ENCODE measurements at regions not wholly inside any gene's neighbourhood (a gene's known extent, or its start where the extent isn't known, plus 50 kb on each side); places are given as distances from the start of the nearest gene placed in this dataset.
A peak's percentile ranks its signal among the peaks of the same experiment; 100 is the strongest.

GRCh38 chr16:86709103-86709502 is 130.8 kb downstream of the FOXL1 start:
- DNase-seq (ENCODE audit: low read depth in 4 of 6, low spot score in 6 of 6): no peak
- Histone ChIP-seq H3K27ac (ENCODE audit: low read depth, low read length) (no peak overlapping the region), H3K9me3 (ENCODE audit: control insufficient read depth, insufficient read depth, low read length) (no peaks in the 10 kb centered on the region), H3K27me3 (ENCODE audit: control insufficient read depth, insufficient read depth, low read length) (peaks cover 4% of the 10 kb centered on the region), H3K4me3 (ENCODE audit: low read depth, low read length) (no peak overlapping the region), H3K36me3 (ENCODE audit: control insufficient read depth, insufficient read depth, low read length) (no peaks in the 10 kb centered on the region), H3K4me1 (ENCODE audit: control insufficient read depth, insufficient read depth, low read length) (peaks cover 11% of the 10 kb centered on the region)
- WGBS (ENCODE audit: insufficient coverage): 95% methylated on average over 3 of the region's 3 CpGs

DNA sequence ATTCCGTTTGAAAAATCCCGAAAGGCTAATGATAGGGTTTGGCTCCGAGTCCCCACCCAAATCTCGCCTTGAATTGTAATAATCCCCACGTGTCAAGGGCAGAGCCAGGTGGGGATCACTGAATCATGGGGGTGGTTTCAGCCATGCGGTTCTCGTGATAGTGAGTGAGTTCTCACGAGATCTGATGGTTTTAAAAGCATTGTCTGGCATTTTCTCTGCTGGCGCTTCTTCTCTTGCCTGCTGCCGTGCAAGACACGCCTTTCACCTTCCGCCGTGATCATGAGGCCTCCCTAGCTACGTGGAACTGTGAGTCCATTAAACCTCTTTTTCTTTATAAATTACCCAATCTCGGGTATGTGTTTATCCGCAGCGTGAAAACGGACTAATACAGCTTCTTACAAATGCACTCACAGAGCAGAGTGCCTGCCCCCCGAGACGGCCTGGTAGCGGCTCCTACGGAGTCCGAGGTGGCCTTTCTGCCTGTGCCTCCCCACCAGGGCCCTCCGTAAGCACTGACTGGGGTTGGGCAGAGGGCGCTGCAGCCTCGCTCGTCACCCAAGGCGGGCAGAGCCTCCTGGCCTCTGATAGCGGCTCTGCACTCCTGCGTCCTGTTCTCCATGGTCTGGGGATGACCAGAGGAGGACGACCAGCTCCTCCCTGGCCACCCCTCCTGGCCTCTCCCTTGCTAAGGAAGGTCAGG is 131.7 kb downstream of the FOXL1 start:
- no peak overlapping the region for H3K4me3 ChIP-seq (ENCODE audit: low read depth, low read length)
- 89% methylated on average over 26 of the region's 31 CpGs for WGBS (ENCODE audit: insufficient coverage)
- no peak overlapping the region for H3K27ac ChIP-seq (ENCODE audit: low read depth, low read length)
- peaks cover 4% of the 10 kb centered on the region for H3K27me3 ChIP-seq (ENCODE audit: control insufficient read depth, insufficient read depth, low read length)
- H3K4me1 ChIP-seq (ENCODE audit: control insufficient read depth, insufficient read depth, low read length): peaks cover 11% of the 10 kb centered on the region
- no peaks in the 10 kb centered on the region for H3K36me3 ChIP-seq (ENCODE audit: control insufficient read depth, insufficient read depth, low read length)
- no peaks in the 10 kb centered on the region for H3K9me3 ChIP-seq (ENCODE audit: control insufficient read depth, insufficient read depth, low read length)
- no peak for DNase-seq (ENCODE audit: low read depth in 4 of 6, low spot score in 6 of 6)

DNA sequence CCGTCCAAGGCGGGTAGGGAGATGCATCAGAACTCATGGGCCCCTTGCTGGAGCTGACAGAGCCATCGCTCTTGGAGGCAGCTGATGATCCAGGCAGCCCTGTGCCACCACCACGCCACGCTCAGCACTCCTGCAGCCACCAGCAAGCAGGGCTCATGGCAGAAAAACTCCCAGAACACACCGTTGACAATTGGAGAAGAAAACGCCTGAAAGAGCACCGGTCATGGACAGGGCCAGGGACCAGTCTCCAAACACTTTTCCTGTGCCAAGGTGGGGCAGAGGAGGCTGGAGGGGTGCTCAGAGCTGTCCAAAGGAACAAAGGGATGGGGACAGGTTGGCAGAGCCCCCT is 132.2 kb downstream of the FOXL1 start:
- no peak for DNase-seq (ENCODE audit: low read depth in 4 of 6, low spot score in 6 of 6)
- WGBS (ENCODE audit: insufficient coverage): 62% methylated on average over 8 of the region's 8 CpGs
- H3K4me1 ChIP-seq (ENCODE audit: control insufficient read depth, insufficient read depth, low read length): peaks cover 11% of the 10 kb centered on the region
- H3K27me3 ChIP-seq (ENCODE audit: control insufficient read depth, insufficient read depth, low read length): peaks cover 4% of the 10 kb centered on the region
- no peak overlapping the region for H3K27ac ChIP-seq (ENCODE audit: low read depth, low read length)
- H3K9me3 ChIP-seq (ENCODE audit: control insufficient read depth, insufficient read depth, low read length): no peaks in the 10 kb centered on the region
- no peak overlapping the region for H3K4me3 ChIP-seq (ENCODE audit: low read depth, low read length)
- H3K36me3 ChIP-seq (ENCODE audit: control insufficient read depth, insufficient read depth, low read length): no peaks in the 10 kb centered on the region

- WGBS (ENCODE audit: insufficient coverage): 92% methylated on average over 18 of the region's 18 CpGs
Observed at GRCh38 chr16:86712158-86713009, 134.0 kb downstream of the FOXL1 start.

DNA sequence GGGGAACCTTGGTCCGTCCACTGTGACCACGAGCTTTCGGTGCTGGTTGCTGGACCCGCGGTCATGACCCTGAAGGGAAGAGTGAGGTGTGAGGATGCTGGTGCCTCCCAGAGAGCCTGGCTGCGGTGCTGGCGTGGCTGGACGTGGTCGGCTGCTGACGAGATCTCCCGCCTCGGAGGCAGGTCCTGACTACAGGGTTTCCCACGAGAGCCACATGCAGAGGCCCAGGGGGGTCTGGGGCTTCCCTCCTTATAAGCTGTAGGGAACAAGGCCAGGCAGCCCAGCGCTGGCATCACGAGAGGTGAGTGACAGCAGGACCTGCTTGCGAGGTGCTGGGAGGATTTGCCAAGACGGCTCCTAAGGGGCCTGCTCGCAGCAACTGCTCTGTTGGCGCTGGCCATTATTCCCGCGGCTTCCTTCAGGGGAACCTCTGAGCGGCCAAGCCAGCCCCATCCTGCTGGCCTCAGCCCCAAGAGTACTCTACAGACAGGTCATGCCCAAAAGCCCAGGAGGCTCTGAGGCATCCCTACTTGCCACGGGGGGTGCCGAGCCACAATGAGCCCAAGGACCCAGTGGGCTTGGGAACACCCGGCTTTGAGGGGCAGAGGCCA is 134.8 kb downstream of the FOXL1 start:
- H3K27me3 ChIP-seq (ENCODE audit: control insufficient read depth, insufficient read depth, low read length): peaks cover 4% of the 10 kb centered on the region
- WGBS (ENCODE audit: insufficient coverage): 86% methylated on average over 25 of the region's 25 CpGs
- H3K9me3 ChIP-seq (ENCODE audit: control insufficient read depth, insufficient read depth, low read length): no peaks in the 10 kb centered on the region
- H3K4me1 ChIP-seq (ENCODE audit: control insufficient read depth, insufficient read depth, low read length): peaks cover 14% of the 10 kb centered on the region
- no peak for DNase-seq (ENCODE audit: low read depth in 4 of 6, low spot score in 6 of 6)
- H3K36me3 ChIP-seq (ENCODE audit: control insufficient read depth, insufficient read depth, low read length): no peaks in the 10 kb centered on the region
- no peak overlapping the region for H3K27ac ChIP-seq (ENCODE audit: low read depth, low read length)
- no peak overlapping the region for H3K4me3 ChIP-seq (ENCODE audit: low read depth, low read length)

More at GRCh38 chr16:86712158-86713009, 134.0 kb downstream of the FOXL1 start:
- Histone ChIP-seq H3K36me3 (ENCODE audit: control insufficient read depth, insufficient read depth, low read length) (no peaks in the 10 kb centered on the region), H3K27me3 (ENCODE audit: control insufficient read depth, insufficient read depth, low read length) (peaks cover 4% of the 10 kb centered on the region), H3K27ac (ENCODE audit: low read depth, low read length) (no peak overlapping the region), H3K9me3 (ENCODE audit: control insufficient read depth, insufficient read depth, low read length) (no peaks in the 10 kb centered on the region), H3K4me1 (ENCODE audit: control insufficient read depth, insufficient read depth, low read length) (peaks cover 14% of the 10 kb centered on the region), H3K4me3 (ENCODE audit: low read depth, low read length) (no peak overlapping the region)
- no peak for DNase-seq (ENCODE audit: low read depth in 4 of 6, low spot score in 6 of 6)

GRCh38 chr16:86714166-86714565 is 135.8 kb downstream of the FOXL1 start:
- WGBS (ENCODE audit: insufficient coverage): 73% methylated on average over 4 of the region's 4 CpGs
- H3K36me3 ChIP-seq (ENCODE audit: control insufficient read depth, insufficient read depth, low read length): no peaks in the 10 kb centered on the region
- no peak for DNase-seq (ENCODE audit: low read depth in 4 of 6, low spot score in 6 of 6)

DNA sequence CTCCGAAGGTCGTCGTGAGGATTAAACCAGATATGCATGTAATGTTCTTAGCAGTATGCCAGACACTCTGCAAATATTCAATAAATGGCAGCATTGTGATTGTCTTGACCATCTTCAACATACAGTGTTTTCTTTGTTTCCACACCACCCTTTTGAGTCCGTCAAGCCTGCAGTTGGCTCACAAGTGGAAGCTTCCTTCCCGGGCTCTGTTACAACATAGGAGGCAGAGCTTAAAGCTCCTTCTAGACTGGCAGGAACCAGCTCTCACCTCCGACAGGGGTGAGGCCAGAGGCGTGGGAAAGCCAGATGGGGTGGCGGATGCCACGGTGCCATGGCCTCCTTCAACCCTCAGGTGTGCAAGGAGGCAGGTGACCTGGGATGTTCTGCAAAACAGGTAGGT is 138.3 kb downstream of the FOXL1 start:
- H3K4me1 ChIP-seq (ENCODE audit: control insufficient read depth, insufficient read depth, low read length): peaks cover 3% of the 10 kb centered on the region
- H3K27me3 ChIP-seq (ENCODE audit: control insufficient read depth, insufficient read depth, low read length): no peaks in the 10 kb centered on the region
- H3K27ac ChIP-seq (ENCODE audit: low read depth, low read length): no peak overlapping the region
- H3K36me3 ChIP-seq (ENCODE audit: control insufficient read depth, insufficient read depth, low read length): no peaks in the 10 kb centered on the region
- peak in 1 of 6 donors; percentile 31 for DNase-seq (ENCODE audit: low read depth in 4 of 6, low spot score in 6 of 6)
- no peaks in the 10 kb centered on the region for H3K9me3 ChIP-seq (ENCODE audit: control insufficient read depth, insufficient read depth, low read length)
- WGBS (ENCODE audit: insufficient coverage): 63% methylated on average over 7 of the region's 9 CpGs
- H3K4me3 ChIP-seq (ENCODE audit: low read depth, low read length): no peak overlapping the region

More at GRCh38 chr16:86714166-86714565, 135.8 kb downstream of the FOXL1 start:
- Histone ChIP-seq H3K4me1 (ENCODE audit: control insufficient read depth, insufficient read depth, low read length) (peaks cover 14% of the 10 kb centered on the region), H3K4me3 (ENCODE audit: low read depth, low read length) (no peak overlapping the region), H3K27me3 (ENCODE audit: control insufficient read depth, insufficient read depth, low read length) (peaks cover 4% of the 10 kb centered on the region), H3K9me3 (ENCODE audit: control insufficient read depth, insufficient read depth, low read length) (no peaks in the 10 kb centered on the region), H3K27ac (ENCODE audit: low read depth, low read length) (no peak overlapping the region)

DNA sequence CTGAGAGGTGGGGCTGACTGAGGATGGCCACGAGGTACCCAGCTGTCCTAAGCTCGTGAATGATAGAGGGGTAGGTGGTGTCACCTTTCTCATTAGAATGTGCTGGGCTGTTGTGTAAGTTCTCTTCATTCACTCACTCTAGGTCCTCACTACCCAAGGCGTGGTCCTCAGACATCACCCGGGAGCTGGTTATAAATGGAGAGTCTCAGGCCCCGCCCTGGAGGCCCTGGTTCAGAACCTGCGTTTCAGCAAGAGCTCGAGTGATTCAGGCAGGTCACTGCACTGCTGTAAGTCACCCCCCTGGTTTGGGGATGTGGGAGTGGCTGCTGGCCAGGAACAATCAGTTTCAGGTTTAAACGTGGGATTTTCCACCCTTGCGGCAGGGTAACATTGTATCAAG is 139.8 kb downstream of the FOXL1 start:
- Histone ChIP-seq H3K27ac (ENCODE audit: low read depth, low read length) (no peak overlapping the region), H3K4me3 (ENCODE audit: low read depth, low read length) (no peak overlapping the region), H3K27me3 (ENCODE audit: control insufficient read depth, insufficient read depth, low read length) (no peaks in the 10 kb centered on the region), H3K36me3 (ENCODE audit: control insufficient read depth, insufficient read depth, low read length) (no peaks in the 10 kb centered on the region), H3K4me1 (ENCODE audit: control insufficient read depth, insufficient read depth, low read length) (peaks cover 4% of the 10 kb centered on the region), H3K9me3 (ENCODE audit: control insufficient read depth, insufficient read depth, low read length) (no peaks in the 10 kb centered on the region)
- no peak for DNase-seq (ENCODE audit: low read depth in 4 of 6, low spot score in 6 of 6)
- 56% methylated on average over 6 of the region's 9 CpGs for WGBS (ENCODE audit: insufficient coverage)

DNA sequence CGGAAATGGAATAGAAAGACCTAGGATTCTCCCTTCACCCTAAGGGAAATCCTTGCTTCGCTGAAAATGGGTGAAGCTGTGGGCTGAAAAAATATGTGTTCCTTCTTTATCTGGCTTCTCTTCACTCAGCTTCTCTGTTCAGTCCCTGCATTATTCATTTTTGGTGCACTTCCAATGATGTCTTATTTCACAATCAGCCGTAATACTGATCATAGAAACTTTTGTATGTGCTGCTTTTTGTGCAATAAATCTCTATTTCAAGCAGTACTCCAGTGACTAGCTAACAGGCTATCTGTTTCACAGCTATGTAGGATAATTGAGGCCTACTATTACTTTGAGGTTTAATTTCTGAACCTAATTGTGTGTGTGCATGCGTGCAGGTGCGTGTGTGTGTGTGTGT is 144.6 kb downstream of the FOXL1 start:
- no peaks in the 10 kb centered on the region for H3K27me3 ChIP-seq (ENCODE audit: control insufficient read depth, insufficient read depth, low read length)
- H3K4me1 ChIP-seq (ENCODE audit: control insufficient read depth, insufficient read depth, low read length): peaks cover 3% of the 10 kb centered on the region
- WGBS (ENCODE audit: insufficient coverage): 85% methylated on average over 2 of the region's 5 CpGs
- no peak overlapping the region for H3K27ac ChIP-seq (ENCODE audit: low read depth, low read length)
- H3K4me3 ChIP-seq (ENCODE audit: low read depth, low read length): no peak overlapping the region
- DNase-seq (ENCODE audit: low read depth in 4 of 6, low spot score in 6 of 6): no peak
- H3K36me3 ChIP-seq (ENCODE audit: control insufficient read depth, insufficient read depth, low read length): no peaks in the 10 kb centered on the region
- no peaks in the 10 kb centered on the region for H3K9me3 ChIP-seq (ENCODE audit: control insufficient read depth, insufficient read depth, low read length)
